A549 (cell line): ENCODE measurements at regions not wholly inside any gene's neighbourhood (a gene's known extent, or its start where the extent isn't known, plus 50 kb on each side); places are given as distances from the start of the nearest gene placed in this dataset.

Experiments used
- ATAC-seq, 2 experiments: fragments of 200-7000 bp in 1 of 2; fragments of >200 bp in 1 of 2; cut with Nextera tagmentation in 1 of 2; cut with Tn5 transposase in 1 of 2; 3 replicates each; pipeline versions ENCODE4 v1.8.0 to v1.9.1; 2018 to 2020; ENCODE audit warnings: mild to moderate bottlenecking in 1 of 2, moderate library complexity in 1 of 2
- CTCF ChIA-PET: fragments of 300-600 bp; sonication (Branson Sonifier 250); formaldehyde crosslinking; extraction: SDS; loops from one replicate; lab custom pipeline; 2021; ENCODE audit warnings: antibody characterized with exemption, inconsistent platforms; lab: Yijun Ruan, JAX
- POLR2A ChIA-PET: fragments of 350-600 bp; formaldehyde crosslinking; extraction: SDS; loops from one replicate; lab custom pipeline; 2021; ENCODE audit warnings: antibody characterized with exemption, inconsistent platforms; lab: Yijun Ruan, JAX
- DNase-seq, 2 experiments: peaks; one replicate each; pipeline versions ENCODE4 v3.0.0 to v3.0.0-alpha.2; 2011 to 2016; ENCODE audit warnings: low read depth in 1 of 2, low spot score in 1 of 2
- FAIRE-seq: peaks from 2 replicates; lab custom pipeline; 2011; peaks lifted over from hg19 to GRCh38; lab: Jason Lieb, UNC
- H3K27ac ChIP-seq, 2 experiments: fragments of >200 bp; sonication (Bioruptor Twin); formaldehyde crosslinking; 3 replicates each; pipeline ENCODE4 v1.5.1; 2016 to 2017
- H3K4me1 ChIP-seq: fragments of >200 bp; sonication (Bioruptor Twin); formaldehyde crosslinking; 3 replicates; pipeline ENCODE4 v1.6.1; 2016
- H3K4me2 ChIP-seq: fragments of >200 bp; sonication (Bioruptor Twin); formaldehyde crosslinking; 3 replicates; pipeline ENCODE4 v1.6.1; 2016
- H3K4me3 ChIP-seq: fragments of >200 bp; sonication (Bioruptor Twin); formaldehyde crosslinking; 3 replicates; pipeline ENCODE4 v1.5.1; 2016
- H3K9me3 ChIP-seq: fragments of >200 bp; sonication (Bioruptor Twin); formaldehyde crosslinking; 3 replicates; pipeline ENCODE4 v1.6.1; 2016
- ATOH8 ChIP-seq: fragments of 250-450 bp; sonication (Bioruptor Pico); IDR thresholded peaks from 2 replicates; pipeline ENCODE4 v1.5.0; 2020; ENCODE audit warnings: low read depth, mild to moderate bottlenecking, moderate library complexity
- BHLHE40 ChIP-seq: IDR thresholded peaks from 2 replicates; pipeline ENCODE4 v1.6.1; 2012; ENCODE audit warnings: low read depth, low read length, inconsistent platforms
- CBX2 ChIP-seq: fragments of 200-600 bp; sonication (generic); IDR thresholded peaks from 2 replicates; pipeline ENCODE4 v1.6.1; 2016; ENCODE audit warnings: low read depth, mild to moderate bottlenecking, borderline replicate concordance
- CEBPB ChIP-seq, 2 experiments: fragments of >200 bp in 1 of 2; sonication (Bioruptor Twin) in 1 of 2; formaldehyde crosslinking in 1 of 2; IDR thresholded peaks; 2 replicates each; pipeline ENCODE4 v1.6.1; 2012 to 2016
- CHD2 ChIP-seq: fragments of 150-350 bp; IDR thresholded peaks from 2 replicates; pipeline ENCODE4 v1.6.1; 2014; ENCODE audit warnings: low read length; ENCODE audit not compliant: partially characterized antibody
- EHF ChIP-seq: fragments of 250-450 bp; sonication (Bioruptor Pico); IDR thresholded peaks from 2 replicates; pipeline ENCODE4 v1.5.0; 2020; ENCODE audit warnings: mild to moderate bottlenecking
- EHMT2 ChIP-seq: fragments of 200-600 bp; sonication (generic); IDR thresholded peaks from 2 replicates; pipeline ENCODE4 v1.6.1; 2016; ENCODE audit warnings: antibody characterized with exemption, low read depth, mild to moderate bottlenecking, moderate library complexity
- EP300 ChIP-seq, 2 experiments: fragments of >200 bp; sonication (Bioruptor Twin); formaldehyde crosslinking; IDR thresholded peaks; 2 replicates in 1 of 2; 3 replicates in 1 of 2; pipeline ENCODE4 v1.6.1; 2016 to 2017
- ESRRA ChIP-seq: fragments of 150-350 bp; IDR thresholded peaks from 2 replicates; pipeline ENCODE4 v1.6.1; 2014; ENCODE audit warnings: mild to moderate bottlenecking, low read length, borderline replicate concordance
- FOSB ChIP-seq: fragments of 250-450 bp; sonication (Bioruptor Pico); IDR thresholded peaks from 2 replicates; pipeline ENCODE4 v1.5.0; 2020; ENCODE audit warnings: mild to moderate bottlenecking, moderate library complexity
- FOXS1 ChIP-seq: fragments of 250-450 bp; sonication (Bioruptor Pico); IDR thresholded peaks from 2 replicates; pipeline ENCODE4 v1.5.0; 2020; ENCODE audit warnings: mild to moderate bottlenecking, moderate library complexity
- HDAC2 ChIP-seq: fragments of 200-600 bp; sonication (generic); IDR thresholded peaks from 2 replicates; pipeline ENCODE4 v1.6.1; 2016
- HES2 ChIP-seq: fragments of >200 bp; sonication (Bioruptor Twin); formaldehyde crosslinking; IDR thresholded peaks from 2 replicates; pipeline ENCODE4 v1.6.1; 2016
- HEYL ChIP-seq: fragments of 250-450 bp; sonication (Bioruptor Pico); IDR thresholded peaks from 2 replicates; pipeline ENCODE4 v1.8.0; 2021; ENCODE audit warnings: mild to moderate bottlenecking, moderate library complexity
- HOXB13 ChIP-seq: fragments of 250-450 bp; sonication (Bioruptor Pico); IDR thresholded peaks from 2 replicates; pipeline ENCODE4 v1.5.0; 2020; ENCODE audit warnings: low read depth, mild to moderate bottlenecking, moderate library complexity
- HOXB5 ChIP-seq: fragments of 250-450 bp; sonication (Bioruptor Pico); IDR thresholded peaks from 2 replicates; pipeline ENCODE4 v1.5.0; 2020; ENCODE audit warnings: mild to moderate bottlenecking, moderate library complexity
- JUNB ChIP-seq: fragments of >200 bp; sonication (Bioruptor Twin); formaldehyde crosslinking; IDR thresholded peaks from 2 replicates; pipeline ENCODE4 v1.6.1; 2016
- MAX ChIP-seq: IDR thresholded peaks from 2 replicates; pipeline ENCODE4 v1.6.1; 2012
- MYC ChIP-seq: IDR thresholded peaks from 2 replicates; pipeline ENCODE4 v1.6.1; 2012; ENCODE audit warnings: mild to moderate bottlenecking, inconsistent platforms, low read length, improper control_type of control experiment, borderline replicate concordance
- NFE2L2 ChIP-seq: fragments of 150-350 bp; conservative IDR thresholded peaks from 2 replicates; pipeline ENCODE4 v1.6.1; 2014; ENCODE audit warnings: low read length
- PHF8 ChIP-seq: fragments of 200-600 bp; sonication (generic); IDR thresholded peaks from 2 replicates; pipeline ENCODE4 v1.6.1; 2016; ENCODE audit warnings: low read depth, mild to moderate bottlenecking, antibody characterized with exemption, moderate library complexity, borderline replicate concordance
- POLR2AphosphoS2 ChIP-seq: conservative IDR thresholded peaks from 2 replicates; pipeline ENCODE4 v1.6.1; 2012; ENCODE audit warnings: low read length, improper control_type of control experiment, inconsistent platforms
- RFX5 ChIP-seq: fragments of 450-650 bp; IDR thresholded peaks from 2 replicates; pipeline ENCODE4 v1.7.1; 2014; ENCODE audit warnings: antibody characterized with exemption, mild to moderate bottlenecking, moderate library complexity
- RNF2 ChIP-seq: fragments of 200-600 bp; sonication (generic); IDR thresholded peaks from 2 replicates; pipeline ENCODE4 v1.6.1; 2016; ENCODE audit warnings: low read depth, mild to moderate bottlenecking, antibody characterized with exemption, moderate library complexity, borderline replicate concordance
- TFCP2L1 ChIP-seq: fragments of 250-450 bp; sonication (Bioruptor Pico); IDR thresholded peaks from 2 replicates; pipeline ENCODE4 v1.5.0; 2021; ENCODE audit warnings: mild to moderate bottlenecking
- TP53 ChIP-seq: fragments of 250-450 bp; sonication (Bioruptor Pico); IDR thresholded peaks from 2 replicates; pipeline ENCODE4 v1.5.0; 2021; ENCODE audit warnings: mild to moderate bottlenecking, moderate library complexity
- USF2 ChIP-seq: fragments of 450-650 bp; IDR thresholded peaks from 2 replicates; pipeline ENCODE4 v1.6.1; 2014; ENCODE audit warnings: antibody characterized with exemption
- ZC3H11A ChIP-seq: fragments of 450-650 bp; IDR thresholded peaks from 2 replicates; pipeline ENCODE4 v1.6.1; 2014; ENCODE audit warnings: antibody characterized with exemption, mild to moderate bottlenecking
- ZNF302 ChIP-seq: fragments of 250-450 bp; sonication (Bioruptor Pico); IDR thresholded peaks from 2 replicates; pipeline ENCODE4 v1.9.0; 2021; ENCODE audit warnings: inconsistent platforms, mild to moderate bottlenecking, moderate library complexity
- WGBS: methylation state at CpG from one replicate; pipeline ENCODE4 v1.1.6; 2017; ENCODE audit errors: missing lambda C conversion rate; 5-methylcytosine and 5-hydroxymethylcytosine counted together

- WGBS, result 92% methylated on average over 4 of the region's 4 CpGs
- ChIA-PET POLR2A (no interaction called here), CTCF (no interaction called here)
- FAIRE-seq (no peak), DNase-seq (no peak), ATAC-seq (no peak)
- Histone ChIP-seq H3K27ac (no peak overlapping the region), H3K4me2 (no peak overlapping the region), H3K9me3 (no peaks in the 10 kb centered on the region), H3K4me3 (no peak overlapping the region), H3K4me1 (no peaks in the 10 kb centered on the region)
- no peak for TF ChIP-seq FOXS1 (CRISPR knock-in tag)
- no peak for TF ChIP-seq CEBPB (IDR thresholded peaks at IDR 0.05)
- TF ChIP-seq POLR2AphosphoS2, result no peak
- no peak for TF ChIP-seq EHF (CRISPR knock-in tag)
- no peak for TF ChIP-seq MYC
- TF ChIP-seq ZNF302 (CRISPR knock-in tag), result no peak
- TF ChIP-seq HEYL (CRISPR knock-in tag), result no peak
- no peak for TF ChIP-seq HOXB5
- TF ChIP-seq JUNB, result no peak
- TF ChIP-seq TFCP2L1 (CRISPR knock-in tag), result no peak
- no peak for TF ChIP-seq RNF2
- TF ChIP-seq ATOH8 (CRISPR knock-in tag), result no peak
- no peak for TF ChIP-seq USF2
Observed at GRCh38 chr6:6795393-6795792, 206.9 kb downstream of the LY86 start.

GRCh38 chr6:6796818-6797217, 208.3 kb downstream of the LY86 start:
- ChIA-PET POLR2A (no interaction called here), CTCF (no interaction called here)
- DNase-seq, result no peak
- Histone ChIP-seq H3K27ac (no peak overlapping the region), H3K4me1 (no peaks in the 10 kb centered on the region), H3K4me3 (no peak overlapping the region), H3K4me2 (no peak overlapping the region), H3K9me3 (no peaks in the 10 kb centered on the region)
- 100% methylated on average over 5 of the region's 11 CpGs for WGBS
- FAIRE-seq, result no peak
- no peak for TF ChIP-seq PHF8
- no peak for TF ChIP-seq EP300 (IDR thresholded peaks at IDR 0.05)
- no peak for TF ChIP-seq EHMT2
- TF ChIP-seq MAX, result no peak
- no peak for ATAC-seq

- Histone ChIP-seq H3K4me1 (no peaks in the 10 kb centered on the region), H3K4me2 (no peak overlapping the region), H3K4me3 (no peak overlapping the region), H3K9me3 (no peaks in the 10 kb centered on the region), H3K27ac (no peak overlapping the region)
- POLR2A ChIA-PET, result interaction anchor here (0.7 kb wide), 1 partner anchor 10 kb away, joined by 6 read pairs; no protein-coding TSS in a partner anchor
- DNase-seq (no peak), ATAC-seq (no peak), FAIRE-seq (no peak)
- CTCF ChIA-PET, result no interaction called here
- WGBS, result 54% methylated on average over 5 of the region's 5 CpGs
- TF ChIP-seq TFCP2L1 (CRISPR knock-in tag) (no peak), FOXS1 (CRISPR knock-in tag) (no peak), CEBPB (IDR thresholded peaks at IDR 0.05) (no peak), TP53 (CRISPR knock-in tag) (no peak)
Observed at GRCh38 chr6:6798448-6798860, 209.9 kb downstream of the LY86 start.

GRCh38 chr6:6801005-6801335, 212.4 kb downstream of the LY86 start:
- no peak for TF ChIP-seq BHLHE40
- TF ChIP-seq ESRRA, result no peak
- no peak for TF ChIP-seq HES2
- TF ChIP-seq PHF8, result no peak
- no peak for TF ChIP-seq EHF (CRISPR knock-in tag)
- TF ChIP-seq RFX5, result no peak
- no peak for TF ChIP-seq NFE2L2
- no peak for TF ChIP-seq CBX2
- TF ChIP-seq ZC3H11A, result no peak
- TF ChIP-seq FOSB (CRISPR knock-in tag), result no peak
- TF ChIP-seq HOXB13 (CRISPR knock-in tag), result no peak
- TF ChIP-seq HDAC2, result no peak
- TF ChIP-seq MYC, result no peak
- no peak for TF ChIP-seq CHD2
- DNase-seq, result no peak
- 97% methylated on average over 6 of the region's 6 CpGs for WGBS
- FAIRE-seq, result no peak
- CTCF ChIA-PET, result no interaction called here
- ATAC-seq, result no peak
- POLR2A ChIA-PET, result no interaction called here
- H3K4me3 ChIP-seq, result no peak overlapping the region
- no peaks in the 10 kb centered on the region for H3K9me3 ChIP-seq
- no peak overlapping the region for H3K27ac ChIP-seq
- no peaks in the 10 kb centered on the region for H3K4me1 ChIP-seq
- no peak overlapping the region for H3K4me2 ChIP-seq
